HG02981 (cell line): ENCODE measurements at regions not wholly inside any gene's neighbourhood (a gene's known extent, or its start where the extent isn't known, plus 50 kb on each side); places are given as distances from the start of the nearest gene placed in this dataset.
"Not testable (repeated sequence)": the region's sequence is repeated elsewhere in the genome, so short reads cannot be mapped to it uniquely, and the experiment has no call there.

Experiments
- ATAC-seq: cut with Tn5 transposase; IDR thresholded peaks from one replicate; pipeline ENCODE4 v1.9.1; 2021; ENCODE audit warnings: mild to moderate bottlenecking, moderate library complexity; ENCODE audit not compliant: unreplicated experiment

DNA sequence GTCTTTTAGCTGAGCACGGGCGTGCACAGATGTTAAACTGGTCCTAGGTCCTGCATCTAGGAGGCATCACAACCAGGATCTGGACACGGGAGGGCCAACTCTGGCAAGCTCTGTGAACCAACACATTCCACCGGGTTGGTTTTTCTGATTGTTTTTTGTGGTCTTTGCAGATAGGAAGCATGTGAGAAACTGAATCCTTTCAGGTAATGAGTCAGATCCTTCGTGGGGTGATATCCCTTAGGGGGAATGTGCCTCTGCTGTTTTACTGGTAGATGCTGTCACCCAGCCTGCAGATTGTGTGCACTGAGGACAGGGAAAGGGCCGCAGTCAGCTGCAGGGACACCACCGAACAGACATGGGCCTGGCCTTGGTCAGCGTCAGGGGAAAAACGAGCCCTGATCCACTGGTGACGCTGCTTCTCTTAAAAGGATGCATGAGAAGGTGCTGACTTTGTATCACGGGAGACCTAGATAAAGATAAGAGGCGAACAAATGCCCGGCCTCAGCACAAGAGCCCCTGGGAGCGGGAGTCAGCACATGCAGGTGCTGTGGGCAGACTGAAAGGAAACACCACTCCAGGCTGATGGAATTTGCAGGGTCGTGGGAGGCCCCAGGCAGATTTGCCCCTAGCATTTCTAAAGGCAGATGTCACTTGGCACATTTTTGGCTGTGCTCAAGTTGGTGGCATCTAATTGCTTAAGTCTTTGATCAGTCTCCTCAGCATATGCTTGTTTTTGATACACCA, 51.1 kb downstream of the DOP1B start:
- ATAC-seq: no peak

GRCh38 chr21:36208326-36209013, 51.8 kb downstream of the DOP1B start:
- no peak for ATAC-seq

DNA sequence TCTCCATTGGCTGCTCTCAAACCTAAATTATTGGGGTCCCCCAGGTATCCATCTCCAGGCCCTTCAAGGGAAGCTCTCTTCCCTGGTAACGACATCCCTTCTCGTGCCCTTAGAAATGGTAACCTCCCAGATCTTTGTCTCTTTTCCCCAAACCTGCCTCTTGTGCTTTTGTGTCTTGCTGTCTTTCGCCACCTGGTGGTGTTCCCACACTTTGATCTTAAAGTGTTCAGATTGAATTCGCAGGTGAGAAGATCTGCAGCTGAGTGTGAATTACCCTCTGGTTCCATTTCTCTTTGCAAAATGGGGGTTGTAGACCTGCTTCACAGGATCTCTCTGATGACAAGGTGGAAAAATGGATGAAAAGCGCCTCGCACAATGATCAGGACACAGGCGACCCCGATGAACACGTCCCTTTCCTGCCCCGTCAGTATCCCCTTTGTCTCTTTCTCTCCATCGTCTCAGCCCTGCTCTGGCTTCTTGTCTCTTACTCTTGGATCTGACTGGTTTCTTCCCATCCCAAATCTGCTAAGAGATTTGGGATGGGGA, 53.1 kb downstream of the DOP1B start:
- no peak for ATAC-seq

- no peak for ATAC-seq
Measured at GRCh38 chr21:36210779-36211659, 54.4 kb downstream of the DOP1B start.

GRCh38 chr21:36211660-36212512, 55.3 kb downstream of the DOP1B start:
- ATAC-seq: no peak

DNA sequence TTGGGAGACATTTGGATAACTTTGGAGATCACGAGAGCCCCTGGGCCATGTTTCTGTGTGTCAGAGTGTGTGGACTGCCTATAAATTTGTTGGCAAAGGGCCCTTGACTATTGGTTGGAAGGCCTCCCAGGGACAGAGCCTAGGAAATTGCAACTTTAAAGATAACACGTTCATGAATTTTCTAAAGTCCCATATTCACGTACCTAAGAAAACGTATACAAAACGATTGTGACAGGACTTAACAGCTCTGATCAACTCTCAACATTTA, 55.8 kb downstream of the DOP1B start:
- no peak for ATAC-seq

- ATAC-seq: no peak
Measured at GRCh38 chr21:36214561-36214960, 57.9 kb downstream of the DOP1B start.

- ATAC-seq: no peak
Measured at GRCh38 chr21:36217743-36218142, 61.1 kb downstream of the DOP1B start.

GRCh38 chr21:36218691-36219090, 62.1 kb downstream of the DOP1B start:
- ATAC-seq: no peak

- ATAC-seq: no peak
Measured at GRCh38 chr21:36223451-36223850, 66.8 kb downstream of the DOP1B start.

DNA sequence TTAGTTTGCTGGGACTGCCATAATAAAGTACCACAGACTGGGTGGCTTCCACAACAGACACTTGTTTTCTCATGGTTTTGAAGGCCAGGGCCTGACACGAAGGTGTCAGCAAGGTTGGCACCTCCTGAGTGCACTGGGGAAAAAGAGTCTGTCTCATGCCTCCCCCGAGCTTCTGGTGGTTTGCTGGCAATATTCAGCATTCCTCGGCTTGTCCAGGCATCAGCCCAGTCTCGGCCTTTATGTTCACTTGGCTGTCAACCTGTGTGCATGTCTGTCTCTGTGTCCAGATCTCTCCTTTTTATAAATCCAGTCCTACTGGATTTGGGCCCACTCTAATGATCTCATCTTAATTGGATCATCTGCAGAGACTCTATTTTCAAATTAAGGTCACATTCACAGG, 72.6 kb downstream of the DOP1B start:
- no peak for ATAC-seq

DNA sequence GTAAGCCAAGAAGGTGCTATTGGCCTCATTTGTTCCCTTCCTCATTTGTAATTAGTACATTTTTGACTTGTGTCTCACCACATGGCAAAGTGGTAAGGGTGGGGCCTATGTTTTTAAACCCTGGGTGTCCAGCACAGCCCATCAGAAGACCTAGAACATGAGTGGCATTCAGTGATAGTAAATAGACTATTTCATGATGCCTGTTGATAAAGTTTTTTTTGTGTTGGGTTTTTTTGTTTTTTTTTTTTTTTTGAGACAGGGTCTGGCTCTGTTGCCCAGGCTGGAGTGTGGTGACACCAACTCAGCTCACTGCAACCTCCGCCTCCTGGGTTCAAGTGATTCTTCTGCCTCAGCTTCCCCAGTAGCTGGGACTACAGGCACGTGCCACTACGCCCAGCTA, 74.8 kb downstream of the DOP1B start:
- not testable (repeated sequence) for ATAC-seq

DNA sequence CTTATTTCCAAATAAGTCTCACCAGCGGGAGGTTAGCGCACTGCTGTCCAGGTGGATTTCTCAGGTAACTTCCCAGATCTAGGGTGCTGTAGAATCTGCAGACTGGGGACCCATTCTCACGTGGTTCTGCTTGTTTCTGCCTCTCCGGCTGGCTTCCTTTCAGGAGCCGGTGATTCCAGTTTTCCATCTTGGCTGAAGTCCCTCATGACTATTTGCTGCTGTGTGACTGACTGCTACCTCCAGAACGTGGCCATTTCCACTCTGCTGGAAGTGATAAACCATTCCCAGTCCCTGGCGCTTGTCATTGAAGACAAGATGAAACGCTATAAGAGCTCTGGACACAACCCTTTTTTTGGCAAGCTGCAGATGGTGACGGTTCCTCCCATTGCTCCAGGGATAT, 76.0 kb downstream of the DOP1B start:
- no peak for ATAC-seq

- ATAC-seq: no peak
Measured at GRCh38 chr21:36235058-36235582, 78.5 kb downstream of the DOP1B start.

GRCh38 chr21:36236052-36236730, 79.6 kb downstream of the DOP1B start:
- peak; percentile 75 for ATAC-seq

DNA sequence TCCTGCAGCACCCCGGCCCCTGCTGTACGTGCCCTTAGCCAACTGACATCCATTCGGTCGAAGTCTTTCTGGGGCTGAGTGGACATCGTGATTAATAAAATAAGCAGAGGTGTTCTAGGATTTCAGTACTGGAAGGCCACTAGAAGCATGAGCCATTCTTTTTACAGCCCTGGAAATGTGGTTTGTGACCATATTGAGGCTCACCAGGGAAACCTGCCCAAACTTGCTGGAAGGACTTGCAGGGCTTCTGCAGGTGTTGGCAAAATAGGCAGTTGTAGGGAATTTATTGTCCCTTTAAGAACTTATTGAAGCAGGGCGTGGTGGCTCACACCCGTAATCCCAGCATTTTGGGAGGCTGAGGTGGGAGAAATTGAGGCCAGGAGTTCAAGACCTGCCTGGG, 80.8 kb downstream of the DOP1B start:
- ATAC-seq: no peak

DNA sequence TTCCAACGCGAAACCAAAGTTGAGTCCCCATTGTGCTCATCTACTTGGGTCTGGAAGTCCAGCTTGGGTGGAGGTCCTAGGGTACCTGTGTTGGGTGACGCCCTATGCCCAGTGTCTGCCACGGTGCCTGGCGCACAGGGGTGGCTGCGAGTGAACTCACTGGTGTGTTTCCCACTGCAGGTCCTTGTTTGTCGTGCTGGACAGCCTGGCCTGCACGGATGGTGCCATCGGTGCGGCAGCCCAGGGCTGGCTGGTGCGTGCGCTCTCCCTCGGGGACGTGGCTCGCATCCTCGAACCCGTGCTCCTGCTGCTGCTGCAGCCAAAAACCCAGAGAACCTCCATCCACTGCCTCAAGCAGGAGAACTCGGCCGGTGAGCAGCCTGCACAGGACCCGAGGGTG, 80.4 kb upstream of the MORC3 start:
- ATAC-seq: no peak

DNA sequence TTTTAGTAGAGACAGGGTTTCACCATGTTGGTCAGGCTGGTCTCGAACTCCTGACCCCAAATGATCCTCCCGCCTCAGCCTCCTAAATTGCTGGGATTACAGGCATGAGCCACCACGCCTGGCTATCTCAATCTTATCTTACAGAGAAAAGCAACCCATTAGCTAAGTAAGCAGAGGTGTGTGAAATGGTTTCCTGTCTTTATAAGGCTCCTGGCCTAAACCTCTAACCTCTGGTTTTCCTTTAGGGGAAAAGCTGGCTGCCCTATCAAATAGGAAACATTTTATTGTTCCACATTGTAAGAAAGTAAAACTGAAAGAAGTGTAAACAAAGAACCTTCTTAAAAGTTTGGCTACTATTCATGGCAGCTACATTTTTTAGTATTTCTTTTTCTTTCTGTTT, 78.3 kb upstream of the MORC3 start:
- no peak for ATAC-seq

DNA sequence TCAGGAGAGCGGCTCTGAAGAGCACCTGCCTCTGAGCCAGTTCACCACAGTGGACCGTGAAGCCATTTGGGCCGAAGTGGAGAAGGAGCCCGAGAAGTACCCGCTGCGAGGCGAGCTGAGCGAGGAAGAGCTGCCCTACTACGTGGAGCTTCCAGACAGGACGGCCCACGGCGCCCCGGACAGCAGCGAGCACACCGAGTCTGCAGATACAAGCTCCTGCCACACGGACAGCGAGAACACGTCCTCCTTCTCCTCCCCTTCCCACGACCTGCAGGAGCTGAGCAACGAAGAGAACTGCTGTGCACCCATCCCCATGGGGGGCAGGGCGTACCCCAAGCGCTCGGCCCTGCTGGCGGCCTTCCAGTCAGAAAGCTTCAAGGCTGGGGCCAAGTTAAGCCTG, 74.9 kb upstream of the MORC3 start:
- ATAC-seq: no peak

DNA sequence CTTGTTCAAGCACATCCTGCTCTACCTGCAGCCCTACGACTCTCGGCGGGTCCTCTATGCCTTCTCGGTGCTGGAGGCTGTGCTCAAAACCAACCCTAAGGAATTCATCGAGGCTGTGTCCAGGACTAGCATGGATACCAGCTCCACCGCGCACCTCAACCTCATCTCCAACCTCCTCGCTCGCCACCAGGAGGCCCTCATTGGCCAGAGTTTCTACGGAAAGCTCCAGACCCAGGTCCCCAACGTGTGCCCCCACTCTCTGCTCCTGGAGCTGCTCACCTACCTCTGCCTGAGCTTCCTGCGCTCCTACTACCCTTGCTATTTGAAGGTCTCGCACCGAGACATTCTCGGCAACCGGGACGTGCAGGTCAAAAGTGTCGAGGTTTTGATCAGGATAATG, 74.3 kb upstream of the MORC3 start:
- ATAC-seq: no peak
